Choroid plexus epithelial cell (primary cell): ENCODE measurements at regions not wholly inside any gene's neighbourhood (a gene's known extent, or its start where the extent isn't known, plus 50 kb on each side); places are given as distances from the start of the nearest gene placed in this dataset.

Source experiments
- DNase-seq: peaks from one replicate; pipeline ENCODE4 v3.0.0-alpha.2; 2010; ENCODE audit warnings: low read depth
- H3K4me3 ChIP-seq: 2 replicates; pipeline ENCODE4 v1.5.1; 2011; ENCODE audit warnings: low read depth, mild to moderate bottlenecking, control low read depth, low read length, moderate library complexity
- CTCF ChIP-seq: conservative IDR thresholded peaks from 2 replicates; pipeline ENCODE4 v1.5.1; 2011; ENCODE audit warnings: low read depth, mild to moderate bottlenecking, control low read depth, inconsistent platforms, low read length, moderate library complexity

GRCh38 chr11:38226684-38227083, 1628.6 kb upstream of the RAG2 start:
- DNase-seq: no peak
- no peak for TF ChIP-seq CTCF
- no peak overlapping the region for H3K4me3 ChIP-seq

- no peak for DNase-seq
- no peak for TF ChIP-seq CTCF
Measured at GRCh38 chr11:38221295-38221694, 1623.3 kb upstream of the RAG2 start.

GRCh38 chr11:38219636-38220035, 1621.6 kb upstream of the RAG2 start:
- no peak for DNase-seq
- no peak for TF ChIP-seq CTCF
- no peak overlapping the region for H3K4me3 ChIP-seq

More at GRCh38 chr11:38221295-38221694, 1623.3 kb upstream of the RAG2 start:
- no peak overlapping the region for H3K4me3 ChIP-seq

GRCh38 chr11:38208951-38209350, 1610.9 kb upstream of the RAG2 start:
- no peak for TF ChIP-seq CTCF
- no peak overlapping the region for H3K4me3 ChIP-seq

GRCh38 chr11:38206663-38207062, 1608.6 kb upstream of the RAG2 start:
- DNase-seq: no peak
- H3K4me3 ChIP-seq: no peak overlapping the region
- TF ChIP-seq CTCF: no peak

More at GRCh38 chr11:38208951-38209350, 1610.9 kb upstream of the RAG2 start:
- no peak for DNase-seq

- peak; percentile 31 for TF ChIP-seq CTCF
- peak; percentile 13 for DNase-seq
Measured at GRCh38 chr11:38191101-38191500, 1593.1 kb upstream of the RAG2 start.

GRCh38 chr11:38182126-38182866, 1584.3 kb upstream of the RAG2 start:
- TF ChIP-seq CTCF: no peak
- DNase-seq: peak; percentile 59

More at GRCh38 chr11:38191101-38191500, 1593.1 kb upstream of the RAG2 start:
- H3K4me3 ChIP-seq: no peak overlapping the region

More at GRCh38 chr11:38182126-38182866, 1584.3 kb upstream of the RAG2 start:
- H3K4me3 ChIP-seq: no peak overlapping the region
